K562 (cell line): ENCODE measurements at regions not wholly inside any gene's neighbourhood (a gene's known extent, or its start where the extent isn't known, plus 50 kb on each side); places are given as distances from the start of the nearest gene placed in this dataset.

Source experiments
- ATAC-seq: fragments of 200-7000 bp; cut with Tn5 transposase; 3 replicates; pipeline ENCODE4 v1.9.1; 2020; ENCODE audit warnings: moderate library complexity
- BruUV-seq: library from RNA; stranded (reverse); fragments of 400-500 nt; replicated peaks from 2 replicates; lab custom pipeline; 2021; lab: Mats Ljungman, UMichigan
- CTCF ChIA-PET: fragments of 300-600 bp; formaldehyde crosslinking; extraction: SDS; loops from one replicate; lab custom pipeline; 2021; ENCODE audit warnings: low intra/inter-chr PET ratio; lab: Yijun Ruan, JAX
- POLR2A ChIA-PET: fragments of 300-600, 350-650 bp; sonication (Branson Sonifier 250); formaldehyde crosslinking; extraction: SDS; loops from one replicate; lab custom pipeline; 2021; ENCODE audit warnings: antibody characterized with exemption, inconsistent platforms; lab: Yijun Ruan, JAX
- DNase-seq, 4 experiments: peaks; one replicate each; pipeline versions ENCODE4 v3.0.0 to v3.0.0-alpha.2; 2011 to 2018; ENCODE audit warnings: low spot score in 3 of 4, mixed read lengths in 3 of 4; ENCODE audit errors: extremely low read depth in 1 of 4
- FAIRE-seq: peaks from 2 replicates; lab custom pipeline; 2011; peaks lifted over from hg19 to GRCh38; lab: Jason Lieb, UNC
- H2AFZ ChIP-seq: 2 replicates; pipeline ENCODE4 v1.6.0; 2011; ENCODE audit warnings: low read depth, low read length, control low read depth, inconsistent platforms
- H3K27ac ChIP-seq: fragments of 200-600 bp; 3 replicates; pipeline ENCODE4 v1.8.0; 2011; ENCODE audit warnings: low read depth, mild to moderate bottlenecking, control low read depth, inconsistent platforms, low read length, moderate library complexity, mixed read lengths; ENCODE audit errors: extremely low read depth
- H3K27me3 ChIP-seq, 2 experiments: fragments of 300-600 bp in 1 of 2; 2 replicates in 1 of 2; 3 replicates in 1 of 2; pipeline versions ENCODE4 v1.6.0 to v1.8.0; 2011; ENCODE audit warnings: inconsistent platforms in 2 of 2, low read length in 2 of 2, mild to moderate bottlenecking in 1 of 2, mixed read lengths in 1 of 2, moderate library complexity in 1 of 2; ENCODE audit not compliant: control insufficient read depth in 2 of 2, insufficient read depth in 2 of 2
- H3K36me3 ChIP-seq: fragments of 300-600 bp; 3 replicates; pipeline ENCODE4 v1.8.0; 2011; ENCODE audit warnings: mild to moderate bottlenecking, low read length, inconsistent platforms; ENCODE audit not compliant: control insufficient read depth, insufficient read depth
- H3K4me1 ChIP-seq, 2 experiments: fragments of 200-600 bp in 1 of 2; replicated peaks in 1 of 2; 2 replicates in 1 of 2; 3 replicates in 1 of 2; pipeline versions ENCODE4 v1.5.1 to v1.8.0; 2011; ENCODE audit warnings: inconsistent platforms in 2 of 2, low read length in 2 of 2, mild to moderate bottlenecking in 1 of 2, mixed read lengths in 1 of 2, moderate library complexity in 1 of 2; ENCODE audit not compliant: control insufficient read depth in 2 of 2, insufficient read depth in 2 of 2
- H3K4me2 ChIP-seq: 2 replicates; pipeline ENCODE4 v1.6.1; 2011; ENCODE audit warnings: low read length, control low read depth, inconsistent platforms, mixed read lengths; ENCODE audit not compliant: insufficient read depth
- H3K4me3 ChIP-seq: fragments of 200-600 bp; sonication (generic), shearing (Covaris generic); 2 replicates; pipeline ENCODE4 v1.5.1; 2016; ENCODE audit warnings: control low read depth, inconsistent platforms
- H3K79me2 ChIP-seq: fragments of 200-600 bp; 3 replicates; pipeline ENCODE4 v1.8.0; 2011; ENCODE audit warnings: low read length, inconsistent platforms; ENCODE audit not compliant: control insufficient read depth, insufficient read depth
- H3K9ac ChIP-seq, 2 experiments: 2 replicates each; pipeline versions ENCODE4 v1.6.0 to v1.6.1; 2011; ENCODE audit warnings: low read depth in 2 of 2, low read length in 2 of 2, control low read depth in 1 of 2, inconsistent platforms in 1 of 2, mild to moderate bottlenecking in 1 of 2, mixed read lengths in 1 of 2; ENCODE audit not compliant: insufficient read depth in 1 of 2
- H3K9me1 ChIP-seq: one replicate; pipeline ENCODE4 v1.6.0; 2011; ENCODE audit warnings: inconsistent platforms, mild to moderate bottlenecking, low read length, moderate library complexity; ENCODE audit not compliant: control insufficient read depth, insufficient read depth
- H3K9me3 ChIP-seq: replicated peaks from 2 replicates; pipeline ENCODE4 v1.5.1; 2011; ENCODE audit warnings: low read depth, low read length, inconsistent platforms; ENCODE audit not compliant: control insufficient read depth, insufficient read depth
- H4K20me1 ChIP-seq: replicated peaks from 2 replicates; pipeline ENCODE4 v1.6.1; 2011; ENCODE audit warnings: low read length, inconsistent platforms, mixed read lengths; ENCODE audit not compliant: control insufficient read depth, insufficient read depth
- ATF2 ChIP-seq: sonication (generic); formaldehyde crosslinking; IDR thresholded peaks from 2 replicates; pipeline ENCODE4 v1.8.1; 2022; ENCODE audit warnings: missing genetic modification reagents
- ELK1 ChIP-seq: sonication (generic); formaldehyde crosslinking; IDR thresholded peaks from 2 replicates; pipeline ENCODE4 v1.8.1; 2022; ENCODE audit warnings: missing genetic modification reagents
- MLX ChIP-seq, 2 experiments: fragments of 450-650 bp in 1 of 2; sonication (generic) in 1 of 2; formaldehyde crosslinking; conservative IDR thresholded peaks; 2 replicates each; pipeline versions ENCODE4 v1.4.0 to v1.8.1; 2020 to 2022; ENCODE audit warnings: mild to moderate bottlenecking in 1 of 2, missing genetic modification reagents in 1 of 2
- MTF1 ChIP-seq: fragments of 250-450 bp; sonication (Bioruptor Pico); IDR thresholded peaks from 2 replicates; pipeline ENCODE4 v1.9.0; 2021; ENCODE audit warnings: moderate library complexity, mild to moderate bottlenecking, inconsistent platforms, borderline replicate concordance
- POLR3A ChIP-seq: IDR thresholded peaks from 2 replicates; pipeline ENCODE4 v1.6.1; 2011; ENCODE audit warnings: borderline replicate concordance, mild to moderate bottlenecking, moderate library complexity; ENCODE audit not compliant: insufficient read length, insufficient read depth; ENCODE audit errors: extremely low read depth
- RBFOX2 ChIP-seq: fragments of 200-400 bp; formaldehyde crosslinking; IDR thresholded peaks from 2 replicates; pipeline ENCODE4 v1.6.1; 2017; ENCODE audit warnings: low read depth, mild to moderate bottlenecking, low read length, moderate library complexity
- RBM39 ChIP-seq: fragments of 200-400 bp; formaldehyde crosslinking; optimal IDR thresholded peaks from 2 replicates; pipeline ENCODE3; 2018; ENCODE audit warnings: low read depth, low read length
- SRSF3 ChIP-seq: fragments of 200-400 bp; formaldehyde crosslinking; IDR thresholded peaks from 2 replicates; pipeline ENCODE4 v1.6.1; 2016; ENCODE audit warnings: mild to moderate bottlenecking, low read length, moderate library complexity; ENCODE audit not compliant: insufficient read depth
- TSC22D4 ChIP-seq: fragments of 450-650 bp; IDR thresholded peaks from 2 replicates; pipeline ENCODE4 v1.6.1; 2016; ENCODE audit warnings: missing genetic modification characterization, missing biosample characterization, control low read depth
- YBX1 ChIP-seq: fragments of 450-650 bp; IDR thresholded peaks from 2 replicates; pipeline ENCODE4 v1.7.1; 2016; ENCODE audit warnings: mild to moderate bottlenecking
- WGBS: fragments of 100-300 bp; shearing (Covaris generic); methylation state at CpG from one replicate; pipeline ENCODE4 v1.1.6; 2016; ENCODE audit warnings: low coverage, mixed read lengths; ENCODE audit not compliant: insufficient coverage; ENCODE audit errors: missing lambda C conversion rate; 5-methylcytosine and 5-hydroxymethylcytosine counted together
- in situ Hi-C: fragments of 300-500 bp; cut with MboI; formaldehyde crosslinking; loops from 4 replicates; pipeline ENCODE4 v1.15.0; 2018; ENCODE audit warnings: inconsistent platforms, mixed read lengths
- intact Hi-C: fragments of 100-400 bp; cut with micrococcal nuclease; formaldehyde crosslinking; loops from 2 replicates; pipeline ENCODE4 v1.14.2; 2022
- TF ChIP-seq, protein P1 (sequence below): fragments of 450-650 bp; formaldehyde crosslinking; IDR thresholded peaks from 2 replicates; pipeline ENCODE4 v1.4.0; 2020; ENCODE audit warnings: mild to moderate bottlenecking

DNA sequence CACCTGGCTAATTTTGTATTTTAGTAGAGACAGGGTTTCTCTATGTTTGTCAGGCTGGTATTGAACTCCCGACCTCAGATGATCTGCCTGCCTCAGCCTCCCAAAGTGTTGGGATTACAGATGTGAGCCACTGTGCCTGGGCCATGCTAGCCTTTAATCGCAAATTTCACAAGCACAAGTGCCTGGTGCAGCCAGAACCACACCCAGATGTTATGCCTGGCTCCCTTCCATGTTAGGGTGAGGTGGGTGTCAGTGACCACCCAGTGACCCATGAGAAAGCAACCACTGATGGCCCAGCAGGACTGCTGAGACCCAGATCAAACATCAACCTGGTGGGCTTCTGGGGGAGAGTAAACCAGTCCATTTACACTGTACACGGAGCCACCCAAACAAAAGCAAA is 241.9 kb downstream of the CDH11 start:
- 0% methylated on average over 3 of the region's 3 CpGs for whole genome bisulfite sequencing
- intact Hi-C loops: no loop called here
- no peak for DNase-seq
- ChIA-PET POLR2A (no interaction called here), CTCF (no interaction called here)
- in situ Hi-C loops: no loop called here
- H3K79me2 ChIP-seq: no peaks in the 10 kb centered on the region
- H3K27me3 ChIP-seq: no peaks in the 10 kb centered on the region
- H3K9me1 ChIP-seq: no peaks in the 10 kb centered on the region
- H3K9me3 ChIP-seq: no peaks in the 10 kb centered on the region
- no peak overlapping the region for H3K4me3 ChIP-seq
- BruUV-seq: no TSS peak
- no peak for FAIRE-seq
- H2AFZ ChIP-seq: no peak overlapping the region
- H3K27ac ChIP-seq: no peak overlapping the region
- TF ChIP-seq RBFOX2 (no peak), ATF2 (no peak), ELK1 (CRISPR knock-in tag) (no peak), SRSF3 (no peak), RBM39 (no peak), MTF1 (CRISPR knock-in tag) (no peak), YBX1 (no peak), TSC22D4 (tag) (no peak), MLX (CRISPR knock-in tag; conservative IDR thresholded peaks at IDR 0.05) (no peak), POLR3A (no peak)
- TF ChIP-seq, protein P1, sequence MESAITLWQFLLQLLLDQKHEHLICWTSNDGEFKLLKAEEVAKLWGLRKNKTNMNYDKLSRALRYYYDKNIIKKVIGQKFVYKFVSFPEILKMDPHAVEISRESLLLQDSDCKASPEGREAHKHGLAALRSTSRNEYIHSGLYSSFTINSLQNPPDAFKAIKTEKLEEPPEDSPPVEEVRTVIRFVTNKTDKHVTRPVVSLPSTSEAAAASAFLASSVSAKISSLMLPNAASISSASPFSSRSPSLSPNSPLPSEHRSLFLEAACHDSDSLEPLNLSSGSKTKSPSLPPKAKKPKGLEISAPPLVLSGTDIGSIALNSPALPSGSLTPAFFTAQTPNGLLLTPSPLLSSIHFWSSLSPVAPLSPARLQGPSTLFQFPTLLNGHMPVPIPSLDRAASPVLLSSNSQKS: no peak
- ATAC-seq: no peak
- no peaks in the 10 kb centered on the region for H3K36me3 ChIP-seq
- no peak overlapping the region for H3K4me2 ChIP-seq
- H4K20me1 ChIP-seq: no peaks in the 10 kb centered on the region
- no peak overlapping the region for H3K9ac ChIP-seq
- no peaks in the 10 kb centered on the region for H3K4me1 ChIP-seq
